WTC11 (cell line): ENCODE measurements at regions not wholly inside any gene's neighbourhood (a gene's known extent, or its start where the extent isn't known, plus 50 kb on each side); places are given as distances from the start of the nearest gene placed in this dataset.

Experiments
- ATAC-seq: fragments of 200-7000 bp; cut with Tn5 transposase; 2 replicates; pipeline ENCODE4 v1.10.0; 2021; ENCODE audit warnings: mild to moderate bottlenecking, moderate library complexity
- CTCF ChIA-PET: fragments of 300-600 bp; sonication (Branson Sonifier 250); formaldehyde crosslinking; loops from one replicate; lab custom pipeline; 2021; ENCODE audit warnings: antibody characterized with exemption; lab: Charles Lee
- POLR2A ChIA-PET: fragments of 350-600 bp; sonication (Branson Sonifier 250); formaldehyde crosslinking; loops from one replicate; lab custom pipeline; 2021; ENCODE audit warnings: antibody characterized with exemption; lab: Charles Lee
- DNase-seq: peaks from one replicate; pipeline ENCODE4 v3.0.0; 2021; ENCODE audit warnings: low spot score
- H3K27ac Mint-ChIP-seq: 2 replicates; pipeline ENCODE4 v1.8.0; 2021; ENCODE audit warnings: mixed read lengths
- H3K27me3 Mint-ChIP-seq: 2 replicates; pipeline ENCODE4 v1.8.0; 2021; ENCODE audit warnings: low read depth, mild to moderate bottlenecking, moderate library complexity, mixed read lengths
- H3K36me3 Mint-ChIP-seq: 2 replicates; pipeline ENCODE4 v1.8.0; 2021; ENCODE audit warnings: mixed read lengths
- H3K4me1 Mint-ChIP-seq: 2 replicates; pipeline ENCODE4 v1.8.0; 2022; ENCODE audit warnings: mixed read lengths
- H3K4me3 Mint-ChIP-seq: 2 replicates; pipeline ENCODE4 v1.8.0; 2021; ENCODE audit warnings: mild to moderate bottlenecking, moderate library complexity, mixed read lengths
- H3K9me3 Mint-ChIP-seq: 2 replicates; pipeline ENCODE4 v1.8.0; 2021; ENCODE audit warnings: mixed read lengths
- GTF2I ChIP-seq: fragments of 250-450 bp; sonication (Bioruptor Pico); conservative IDR thresholded peaks from 2 replicates; pipeline ENCODE4 v1.4.0; 2021; ENCODE audit warnings: mild to moderate bottlenecking
- JAZF1 ChIP-seq: fragments of 250-450 bp; sonication (Bioruptor Pico); IDR thresholded peaks from 2 replicates; pipeline ENCODE4 v1.9.0; 2021; ENCODE audit warnings: moderate library complexity, mild to moderate bottlenecking, inconsistent platforms
- MYBL2 ChIP-seq: sonication (generic); formaldehyde crosslinking; IDR thresholded peaks from 2 replicates; pipeline ENCODE4 v1.8.1; 2023; ENCODE audit warnings: mild to moderate bottlenecking, moderate library complexity, missing genetic modification reagents
- NFYB ChIP-seq: sonication (generic); formaldehyde crosslinking; conservative IDR thresholded peaks from 2 replicates; pipeline ENCODE4 v1.8.0; 2022; ENCODE audit warnings: low read depth, missing genetic modification reagents
- SOX15 ChIP-seq: fragments of 250-450 bp; sonication (Bioruptor Pico); IDR thresholded peaks from 2 replicates; pipeline ENCODE4 v1.9.0; 2021; ENCODE audit warnings: mild to moderate bottlenecking
- TCF7 ChIP-seq: sonication (generic); formaldehyde crosslinking; IDR thresholded peaks from 2 replicates; pipeline ENCODE4 v1.8.0; 2022; ENCODE audit warnings: mild to moderate bottlenecking, low read depth, missing genetic modification reagents, moderate library complexity
- TF ChIP-seq, protein P1 (sequence below): sonication (generic); formaldehyde crosslinking; IDR thresholded peaks from 2 replicates; pipeline ENCODE4 v1.8.0; 2023; ENCODE audit warnings: missing genetic modification reagents
- TF ChIP-seq, protein P2 (sequence below): sonication (generic); formaldehyde crosslinking; IDR thresholded peaks from 2 replicates; pipeline ENCODE4 v1.8.0; 2023; ENCODE audit warnings: mild to moderate bottlenecking, missing genetic modification reagents
- TF ChIP-seq, protein P3 (sequence below): sonication (generic); formaldehyde crosslinking; IDR thresholded peaks from 2 replicates; pipeline ENCODE4 v1.8.0; 2022; ENCODE audit warnings: mild to moderate bottlenecking, missing genetic modification reagents
- TF ChIP-seq, protein P4 (sequence below): sonication (generic); formaldehyde crosslinking; IDR thresholded peaks from 2 replicates; pipeline ENCODE4 v1.8.1; 2023; ENCODE audit warnings: mild to moderate bottlenecking, missing genetic modification reagents
- TF ChIP-seq, protein P5 (sequence below): sonication (generic); formaldehyde crosslinking; conservative IDR thresholded peaks from 2 replicates; pipeline ENCODE4 v1.8.1; 2023; ENCODE audit warnings: mild to moderate bottlenecking, low read depth, missing genetic modification reagents, moderate library complexity

DNA sequence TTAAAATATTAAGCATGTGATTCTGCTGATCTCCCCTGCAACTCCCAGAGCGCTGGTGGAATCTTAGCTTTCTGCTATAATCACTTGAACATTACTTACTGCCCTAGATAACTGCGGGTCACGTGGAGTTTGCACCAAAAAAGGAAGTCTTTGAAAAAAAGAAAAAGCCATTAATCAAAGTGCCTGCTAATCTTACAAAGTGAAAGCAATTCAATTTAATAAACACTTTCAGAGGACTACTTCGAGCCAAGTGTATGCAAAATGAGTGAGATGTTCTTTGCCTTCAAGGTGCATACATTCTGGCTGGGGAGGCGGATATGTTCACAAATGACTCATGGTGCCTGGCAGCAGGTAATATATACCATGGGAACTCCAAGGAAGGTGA lies 109.9 kb upstream of the GAP43 start:
- Mint-ChIP-seq H3K4me1 (peaks cover 41% of the 10 kb centered on the region), H3K36me3 (no peaks in the 10 kb centered on the region), H3K9me3 (0 out of 2 replicates have a peak, but pooled peaks cover 6% of the 10 kb centered on the region), H3K27me3 (no peaks in the 10 kb centered on the region), H3K4me3 (peak overlapping the region; percentile 86), H3K27ac (peak overlapping the region; percentile 99)
- ATAC-seq (no peak), DNase-seq (no peak)
- POLR2A ChIA-PET = no interaction called here
- CTCF ChIA-PET = no interaction called here
- TF ChIP-seq, protein P1, sequence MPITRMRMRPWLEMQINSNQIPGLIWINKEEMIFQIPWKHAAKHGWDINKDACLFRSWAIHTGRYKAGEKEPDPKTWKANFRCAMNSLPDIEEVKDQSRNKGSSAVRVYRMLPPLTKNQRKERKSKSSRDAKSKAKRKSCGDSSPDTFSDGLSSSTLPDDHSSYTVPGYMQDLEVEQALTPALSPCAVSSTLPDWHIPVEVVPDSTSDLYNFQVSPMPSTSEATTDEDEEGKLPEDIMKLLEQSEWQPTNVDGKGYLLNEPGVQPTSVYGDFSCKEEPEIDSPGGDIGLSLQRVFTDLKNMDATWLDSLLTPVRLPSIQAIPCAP (CRISPR knock-in tag) = no peak
- TF ChIP-seq MYBL2 (no peak), TCF7 (CRISPR knock-in tag) (no peak), NFYB (no peak)

DNA sequence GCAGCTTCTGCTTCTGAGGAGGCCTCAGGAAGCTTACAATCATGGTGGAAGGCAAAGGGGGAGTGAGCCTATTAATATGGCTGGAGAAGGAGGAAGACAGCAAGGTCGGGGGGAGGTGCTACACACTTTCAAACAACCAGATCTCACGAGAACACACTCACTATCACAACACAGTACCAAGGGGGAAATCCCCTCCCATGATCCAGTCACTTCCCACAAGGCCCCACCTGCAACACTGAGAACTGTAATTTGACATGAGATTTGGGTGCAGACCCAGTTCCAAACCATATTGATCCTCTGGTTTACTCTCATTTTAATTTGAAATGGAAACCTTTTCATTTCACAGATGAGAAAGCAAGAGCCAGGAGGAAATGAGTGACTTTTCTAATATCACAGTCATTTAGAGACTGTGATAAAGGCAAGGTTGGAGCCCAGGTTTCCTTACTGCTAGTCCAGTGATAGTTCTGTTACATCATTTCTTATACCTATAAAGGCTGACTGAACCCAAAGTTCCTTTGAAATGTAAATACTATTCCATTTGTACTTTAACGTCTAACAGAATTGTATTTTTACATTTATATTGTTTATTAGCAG lies 105.8 kb upstream of the GAP43 start:
- ChIA-PET CTCF (no interaction called here), POLR2A (no interaction called here)
- DNase-seq (no peak), ATAC-seq (no peak)
- peaks cover 33% of the 10 kb centered on the region for H3K4me1 Mint-ChIP-seq
- H3K4me3 Mint-ChIP-seq = no peak overlapping the region
- TF ChIP-seq, protein P2, sequence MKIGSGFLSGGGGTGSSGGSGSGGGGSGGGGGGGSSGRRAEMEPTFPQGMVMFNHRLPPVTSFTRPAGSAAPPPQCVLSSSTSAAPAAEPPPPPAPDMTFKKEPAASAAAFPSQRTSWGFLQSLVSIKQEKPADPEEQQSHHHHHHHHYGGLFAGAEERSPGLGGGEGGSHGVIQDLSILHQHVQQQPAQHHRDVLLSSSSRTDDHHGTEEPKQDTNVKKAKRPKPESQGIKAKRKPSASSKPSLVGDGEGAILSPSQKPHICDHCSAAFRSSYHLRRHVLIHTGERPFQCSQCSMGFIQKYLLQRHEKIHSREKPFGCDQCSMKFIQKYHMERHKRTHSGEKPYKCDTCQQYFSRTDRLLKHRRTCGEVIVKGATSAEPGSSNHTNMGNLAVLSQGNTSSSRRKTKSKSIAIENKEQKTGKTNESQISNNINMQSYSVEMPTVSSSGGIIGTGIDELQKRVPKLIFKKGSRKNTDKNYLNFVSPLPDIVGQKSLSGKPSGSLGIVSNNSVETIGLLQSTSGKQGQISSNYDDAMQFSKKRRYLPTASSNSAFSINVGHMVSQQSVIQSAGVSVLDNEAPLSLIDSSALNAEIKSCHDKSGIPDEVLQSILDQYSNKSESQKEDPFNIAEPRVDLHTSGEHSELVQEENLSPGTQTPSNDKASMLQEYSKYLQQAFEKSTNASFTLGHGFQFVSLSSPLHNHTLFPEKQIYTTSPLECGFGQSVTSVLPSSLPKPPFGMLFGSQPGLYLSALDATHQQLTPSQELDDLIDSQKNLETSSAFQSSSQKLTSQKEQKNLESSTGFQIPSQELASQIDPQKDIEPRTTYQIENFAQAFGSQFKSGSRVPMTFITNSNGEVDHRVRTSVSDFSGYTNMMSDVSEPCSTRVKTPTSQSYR (CRISPR knock-in tag) = no peak
- TF ChIP-seq GTF2I (CRISPR knock-in tag) = no peak
- TF ChIP-seq, protein P3, sequence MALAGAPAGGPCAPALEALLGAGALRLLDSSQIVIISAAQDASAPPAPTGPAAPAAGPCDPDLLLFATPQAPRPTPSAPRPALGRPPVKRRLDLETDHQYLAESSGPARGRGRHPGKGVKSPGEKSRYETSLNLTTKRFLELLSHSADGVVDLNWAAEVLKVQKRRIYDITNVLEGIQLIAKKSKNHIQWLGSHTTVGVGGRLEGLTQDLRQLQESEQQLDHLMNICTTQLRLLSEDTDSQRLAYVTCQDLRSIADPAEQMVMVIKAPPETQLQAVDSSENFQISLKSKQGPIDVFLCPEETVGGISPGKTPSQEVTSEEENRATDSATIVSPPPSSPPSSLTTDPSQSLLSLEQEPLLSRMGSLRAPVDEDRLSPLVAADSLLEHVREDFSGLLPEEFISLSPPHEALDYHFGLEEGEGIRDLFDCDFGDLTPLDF (CRISPR knock-in tag) = no peak
- TF ChIP-seq SOX15 = no peak
- TF ChIP-seq JAZF1 (CRISPR knock-in tag) = no peak
- TF ChIP-seq, protein P4, sequence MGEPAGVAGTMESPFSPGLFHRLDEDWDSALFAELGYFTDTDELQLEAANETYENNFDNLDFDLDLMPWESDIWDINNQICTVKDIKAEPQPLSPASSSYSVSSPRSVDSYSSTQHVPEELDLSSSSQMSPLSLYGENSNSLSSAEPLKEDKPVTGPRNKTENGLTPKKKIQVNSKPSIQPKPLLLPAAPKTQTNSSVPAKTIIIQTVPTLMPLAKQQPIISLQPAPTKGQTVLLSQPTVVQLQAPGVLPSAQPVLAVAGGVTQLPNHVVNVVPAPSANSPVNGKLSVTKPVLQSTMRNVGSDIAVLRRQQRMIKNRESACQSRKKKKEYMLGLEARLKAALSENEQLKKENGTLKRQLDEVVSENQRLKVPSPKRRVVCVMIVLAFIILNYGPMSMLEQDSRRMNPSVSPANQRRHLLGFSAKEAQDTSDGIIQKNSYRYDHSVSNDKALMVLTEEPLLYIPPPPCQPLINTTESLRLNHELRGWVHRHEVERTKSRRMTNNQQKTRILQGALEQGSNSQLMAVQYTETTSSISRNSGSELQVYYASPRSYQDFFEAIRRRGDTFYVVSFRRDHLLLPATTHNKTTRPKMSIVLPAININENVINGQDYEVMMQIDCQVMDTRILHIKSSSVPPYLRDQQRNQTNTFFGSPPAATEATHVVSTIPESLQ (CRISPR knock-in tag) = no peak
- H3K27me3 Mint-ChIP-seq = no peaks in the 10 kb centered on the region
- no peaks in the 10 kb centered on the region for H3K36me3 Mint-ChIP-seq
- H3K27ac Mint-ChIP-seq = no peak overlapping the region
- H3K9me3 Mint-ChIP-seq = 0 out of 2 replicates have a peak, but pooled peaks cover 6% of the 10 kb centered on the region

DNA sequence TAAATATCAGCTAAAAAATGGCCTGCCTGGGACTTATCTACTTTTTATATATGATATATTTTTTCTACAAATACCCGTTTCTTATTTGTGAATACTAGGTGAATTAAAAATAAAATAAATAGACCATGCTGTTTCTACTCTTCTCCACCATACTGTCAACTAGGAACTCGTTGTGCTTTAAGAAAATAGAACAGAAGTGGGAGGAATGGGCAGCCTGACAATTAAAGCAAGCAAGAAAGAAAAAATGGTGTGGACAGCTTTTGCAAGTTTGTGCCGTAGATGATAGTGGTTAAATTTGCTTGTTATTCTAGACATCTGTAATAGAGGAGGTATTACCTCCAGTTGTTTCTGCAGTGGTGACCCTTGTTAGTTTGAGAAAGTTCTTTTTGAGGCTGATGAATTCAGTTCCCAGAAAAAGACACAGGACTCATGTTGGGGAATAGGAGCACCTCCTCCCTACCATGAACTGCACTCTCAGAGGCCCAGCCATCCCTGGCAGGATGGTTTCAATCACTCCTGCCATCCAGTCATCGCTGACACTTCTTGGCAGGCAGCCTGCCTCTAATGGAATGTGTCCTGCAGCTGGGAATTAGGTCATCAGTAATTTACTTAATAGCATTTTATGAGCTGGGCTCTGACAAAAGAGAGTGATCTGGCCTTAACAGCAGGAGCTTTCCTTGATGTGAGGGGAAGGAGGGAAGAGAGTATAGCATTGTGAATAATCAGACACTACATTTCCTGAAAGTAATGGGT lies 105.0 kb upstream of the GAP43 start:
- POLR2A ChIA-PET = no interaction called here
- DNase-seq = no peak
- no peaks in the 10 kb centered on the region for H3K27me3 Mint-ChIP-seq
- 0 out of 2 replicates have a peak, but pooled peaks cover 6% of the 10 kb centered on the region for H3K9me3 Mint-ChIP-seq
- CTCF ChIA-PET = interaction anchor here (1.0 kb wide), 1 partner anchor 266 kb away, joined by 3 read pairs; no protein-coding TSS in a partner anchor
- H3K36me3 Mint-ChIP-seq = no peaks in the 10 kb centered on the region
- peaks cover 27% of the 10 kb centered on the region for H3K4me1 Mint-ChIP-seq
- no peak overlapping the region for H3K27ac Mint-ChIP-seq
- TF ChIP-seq, protein P5, sequence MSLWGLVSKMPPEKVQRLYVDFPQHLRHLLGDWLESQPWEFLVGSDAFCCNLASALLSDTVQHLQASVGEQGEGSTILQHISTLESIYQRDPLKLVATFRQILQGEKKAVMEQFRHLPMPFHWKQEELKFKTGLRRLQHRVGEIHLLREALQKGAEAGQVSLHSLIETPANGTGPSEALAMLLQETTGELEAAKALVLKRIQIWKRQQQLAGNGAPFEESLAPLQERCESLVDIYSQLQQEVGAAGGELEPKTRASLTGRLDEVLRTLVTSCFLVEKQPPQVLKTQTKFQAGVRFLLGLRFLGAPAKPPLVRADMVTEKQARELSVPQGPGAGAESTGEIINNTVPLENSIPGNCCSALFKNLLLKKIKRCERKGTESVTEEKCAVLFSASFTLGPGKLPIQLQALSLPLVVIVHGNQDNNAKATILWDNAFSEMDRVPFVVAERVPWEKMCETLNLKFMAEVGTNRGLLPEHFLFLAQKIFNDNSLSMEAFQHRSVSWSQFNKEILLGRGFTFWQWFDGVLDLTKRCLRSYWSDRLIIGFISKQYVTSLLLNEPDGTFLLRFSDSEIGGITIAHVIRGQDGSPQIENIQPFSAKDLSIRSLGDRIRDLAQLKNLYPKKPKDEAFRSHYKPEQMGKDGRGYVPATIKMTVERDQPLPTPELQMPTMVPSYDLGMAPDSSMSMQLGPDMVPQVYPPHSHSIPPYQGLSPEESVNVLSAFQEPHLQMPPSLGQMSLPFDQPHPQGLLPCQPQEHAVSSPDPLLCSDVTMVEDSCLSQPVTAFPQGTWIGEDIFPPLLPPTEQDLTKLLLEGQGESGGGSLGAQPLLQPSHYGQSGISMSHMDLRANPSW (CRISPR knock-in tag) = no peak
- TF ChIP-seq, all 79 proteins: peak for 0
- H3K4me3 Mint-ChIP-seq = no peak overlapping the region
- peak; percentile 76 for ATAC-seq
